Panc1 (cell line): ENCODE measurements at regions not wholly inside any gene's neighbourhood (a gene's known extent, or its start where the extent isn't known, plus 50 kb on each side); places are given as distances from the start of the nearest gene placed in this dataset.

ENCODE experiments used
- ATAC-seq: fragments of 200-7000 bp; cut with Tn5 transposase; 2 replicates; pipeline ENCODE4 v1.9.1; 2020; ENCODE audit warnings: mild to moderate bottlenecking, moderate library complexity
- BruUV-seq: library from RNA; stranded (reverse); fragments of 400-500 nt; replicated peaks from 2 replicates; lab custom pipeline; 2021; lab: Mats Ljungman, UMichigan
- CTCF ChIA-PET: fragments of 300-600 bp; sonication (Branson Sonifier 250); formaldehyde crosslinking; loops from one replicate; lab custom pipeline; 2022; ENCODE audit warnings: antibody characterized with exemption; lab: Charles Lee
- POLR2A ChIA-PET: fragments of 300-600 bp; sonication (Branson Sonifier 250); formaldehyde crosslinking; loops from one replicate; lab custom pipeline; 2022; ENCODE audit warnings: antibody characterized with exemption; lab: Charles Lee
- DNase-seq: peaks from one replicate; pipeline ENCODE4 v3.0.0-alpha.2; 2010; ENCODE audit warnings: low read depth, low spot score
- H3K27ac ChIP-seq: 2 replicates; pipeline ENCODE4 v1.5.1; 2011; ENCODE audit warnings: mild to moderate bottlenecking, low read length, inconsistent platforms
- H3K27me3 ChIP-seq: fragments of 200-500 bp; sonication (Bioruptor generic); 2 replicates; pipeline ENCODE4 v1.6.0; 2014; ENCODE audit warnings: low read length, inconsistent platforms; ENCODE audit not compliant: control insufficient read depth, insufficient read depth
- H3K36me3 ChIP-seq: fragments of 200-500 bp; sonication (Bioruptor generic); 2 replicates; pipeline ENCODE4 v1.5.1; 2014; ENCODE audit warnings: inconsistent platforms, mild to moderate bottlenecking, low read length, moderate library complexity; ENCODE audit not compliant: control insufficient read depth, insufficient read depth
- H3K4me1 ChIP-seq: 2 replicates; pipeline ENCODE4 v1.5.1; 2011; ENCODE audit warnings: inconsistent platforms, mild to moderate bottlenecking, low read length, moderate library complexity; ENCODE audit not compliant: control insufficient read depth, insufficient read depth
- H3K4me3 ChIP-seq, 2 experiments: 2 replicates each; pipeline ENCODE4 v1.5.1; 2011 to 2012; ENCODE audit warnings: low read depth in 2 of 2, low read length in 2 of 2, mild to moderate bottlenecking in 2 of 2, inconsistent platforms in 1 of 2, moderate library complexity in 1 of 2
- H3K9me3 ChIP-seq: fragments of 200-500 bp; sonication (Bioruptor generic); 2 replicates; pipeline ENCODE4 v1.5.1; 2014; ENCODE audit warnings: low read depth, mild to moderate bottlenecking, inconsistent platforms, low read length, moderate library complexity; ENCODE audit not compliant: control insufficient read depth, insufficient read depth
- CTCF ChIP-seq: fragments of 450-650 bp; IDR thresholded peaks from 2 replicates; pipeline ENCODE4 v1.5.1; 2017; ENCODE audit warnings: mild to moderate bottlenecking
- POLR2AphosphoS5 ChIP-seq: IDR thresholded peaks from 2 replicates; pipeline ENCODE4 v1.6.1; 2012; ENCODE audit warnings: mild to moderate bottlenecking, low read depth, low read length, moderate library complexity
- SIN3A ChIP-seq: IDR thresholded peaks from 2 replicates; pipeline ENCODE4 v1.6.1; 2012; ENCODE audit warnings: low read depth, mild to moderate bottlenecking, low read length, moderate library complexity, borderline replicate concordance; ENCODE audit not compliant: insufficient read depth
- TCF7L2 ChIP-seq: IDR thresholded peaks from 2 replicates; pipeline ENCODE4 v1.6.1; 2011; ENCODE audit warnings: mild to moderate bottlenecking, low read depth, low read length, inconsistent platforms
- in situ Hi-C: cut with HindIII; loops from 2 replicates; pipeline ENCODE4 v1.10.0; 2016; ENCODE audit warnings: low sequenced_read_pairs, low pct_unique_long_range_greater_than_20kb
- intact Hi-C: fragments of 100-400 bp; cut with micrococcal nuclease; formaldehyde crosslinking; loops from one replicate; pipeline ENCODE4 v1.10.0; 2022; ENCODE audit not compliant: unreplicated experiment
- TF ChIP-seq, protein P1 (sequence below), 2 experiments: IDR thresholded peaks; 2 replicates each; pipeline ENCODE4 v1.6.1; 2011 to 2012; ENCODE audit warnings: low read depth in 2 of 2, control low read depth in 1 of 2, low read length in 1 of 2, mild to moderate bottlenecking in 1 of 2, moderate library complexity in 1 of 2; ENCODE audit not compliant: insufficient read depth in 1 of 2

DNA sequence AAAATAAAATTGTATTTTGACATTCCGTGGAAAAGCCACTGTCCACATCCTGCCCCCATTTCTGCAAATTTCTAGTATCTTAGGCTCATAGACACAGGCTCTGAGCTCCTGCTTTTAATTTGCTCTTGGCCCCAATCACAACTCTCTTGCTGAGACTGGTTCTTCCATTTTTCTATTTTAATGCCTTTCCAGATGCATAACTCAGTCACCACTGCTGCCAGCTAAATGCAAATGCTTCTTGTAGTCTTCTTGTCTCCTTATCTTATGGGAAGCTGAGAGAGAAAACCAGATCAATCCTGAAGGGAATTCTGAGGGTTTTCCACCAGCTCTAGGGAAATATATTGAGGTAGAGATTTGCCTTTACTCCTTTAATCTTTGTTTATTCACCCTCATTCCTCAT lies 149.0 kb downstream of the DHRS2 start:
- H3K36me3 ChIP-seq: no peaks in the 10 kb centered on the region; the same call in 1 of the 2 replicates
- H3K4me3 ChIP-seq: no peak overlapping the region
- in situ Hi-C loops (no loop called here), intact Hi-C loops (no loop called here)
- BruUV-seq: no TSS peak
- H3K27me3 ChIP-seq: no peaks in the 10 kb centered on the region
- POLR2A ChIA-PET: no interaction called here
- no peak for ATAC-seq
- TF ChIP-seq, protein P1, sequence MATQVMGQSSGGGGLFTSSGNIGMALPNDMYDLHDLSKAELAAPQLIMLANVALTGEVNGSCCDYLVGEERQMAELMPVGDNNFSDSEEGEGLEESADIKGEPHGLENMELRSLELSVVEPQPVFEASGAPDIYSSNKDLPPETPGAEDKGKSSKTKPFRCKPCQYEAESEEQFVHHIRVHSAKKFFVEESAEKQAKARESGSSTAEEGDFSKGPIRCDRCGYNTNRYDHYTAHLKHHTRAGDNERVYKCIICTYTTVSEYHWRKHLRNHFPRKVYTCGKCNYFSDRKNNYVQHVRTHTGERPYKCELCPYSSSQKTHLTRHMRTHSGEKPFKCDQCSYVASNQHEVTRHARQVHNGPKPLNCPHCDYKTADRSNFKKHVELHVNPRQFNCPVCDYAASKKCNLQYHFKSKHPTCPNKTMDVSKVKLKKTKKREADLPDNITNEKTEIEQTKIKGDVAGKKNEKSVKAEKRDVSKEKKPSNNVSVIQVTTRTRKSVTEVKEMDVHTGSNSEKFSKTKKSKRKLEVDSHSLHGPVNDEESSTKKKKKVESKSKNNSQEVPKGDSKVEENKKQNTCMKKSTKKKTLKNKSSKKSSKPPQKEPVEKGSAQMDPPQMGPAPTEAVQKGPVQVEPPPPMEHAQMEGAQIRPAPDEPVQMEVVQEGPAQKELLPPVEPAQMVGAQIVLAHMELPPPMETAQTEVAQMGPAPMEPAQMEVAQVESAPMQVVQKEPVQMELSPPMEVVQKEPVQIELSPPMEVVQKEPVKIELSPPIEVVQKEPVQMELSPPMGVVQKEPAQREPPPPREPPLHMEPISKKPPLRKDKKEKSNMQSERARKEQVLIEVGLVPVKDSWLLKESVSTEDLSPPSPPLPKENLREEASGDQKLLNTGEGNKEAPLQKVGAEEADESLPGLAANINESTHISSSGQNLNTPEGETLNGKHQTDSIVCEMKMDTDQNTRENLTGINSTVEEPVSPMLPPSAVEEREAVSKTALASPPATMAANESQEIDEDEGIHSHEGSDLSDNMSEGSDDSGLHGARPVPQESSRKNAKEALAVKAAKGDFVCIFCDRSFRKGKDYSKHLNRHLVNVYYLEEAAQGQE (IDR thresholded peaks at IDR 0.05; ENCODE audit: insufficient read depth in 1 of 2, low read depth in 2 of 2, low read length in 1 of 2): no peak
- TF ChIP-seq TCF7L2 (no peak), POLR2AphosphoS5 (no peak), SIN3A (no peak), CTCF (no peak)
- no peaks in the 10 kb centered on the region for H3K4me1 ChIP-seq
- no peaks in the 10 kb centered on the region for H3K9me3 ChIP-seq
- no peak for DNase-seq
- no peak overlapping the region for H3K27ac ChIP-seq
- CTCF ChIA-PET: no interaction called here

DNA sequence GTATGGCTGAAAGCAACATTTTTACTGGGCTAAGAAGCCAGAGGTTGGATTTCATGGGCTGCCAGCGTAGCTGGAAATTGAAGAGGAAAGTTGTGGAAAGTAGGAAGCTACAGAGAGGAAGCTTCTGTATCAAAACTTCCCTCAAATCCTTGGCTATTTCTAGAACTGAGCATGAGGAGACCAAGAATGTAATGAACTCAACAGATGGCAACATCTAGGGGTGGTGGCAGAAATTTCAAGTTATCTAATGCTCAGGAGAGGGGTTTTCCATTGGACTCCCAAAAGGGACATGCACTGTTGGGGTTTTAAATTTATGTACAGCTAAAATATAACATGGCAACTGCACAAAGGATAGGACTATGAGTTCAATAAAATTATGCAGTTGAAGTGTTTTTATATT lies 151.3 kb downstream of the DHRS2 start:
- POLR2A ChIA-PET: no interaction called here
- ATAC-seq: no peak
- BruUV-seq: no TSS peak
- in situ Hi-C loops: no loop called here
- Histone ChIP-seq H3K36me3 (no peaks in the 10 kb centered on the region), H3K27ac (no peak overlapping the region), H3K4me3 (no peak overlapping the region), H3K4me1 (no peaks in the 10 kb centered on the region), H3K27me3 (no peaks in the 10 kb centered on the region), H3K9me3 (no peaks in the 10 kb centered on the region)
- CTCF ChIA-PET: no interaction called here
- intact Hi-C loops: no loop called here
- no peak for TF ChIP-seq SIN3A
- no peak for TF ChIP-seq POLR2AphosphoS5
- TF ChIP-seq, protein P1 (IDR thresholded peaks at IDR 0.05; ENCODE audit: insufficient read depth in 1 of 2, low read depth in 2 of 2, low read length in 1 of 2): no peak
- no peak for TF ChIP-seq CTCF
- no peak for TF ChIP-seq TCF7L2
- no peak for DNase-seq
